Amygdala (tissue), 56 donors: ENCODE measurements at regions not wholly inside any gene's neighbourhood (a gene's known extent, or its start where the extent isn't known, plus 50 kb on each side); places are given as distances from the start of the nearest gene placed in this dataset.
"Not testable (repeated sequence)": the region's sequence is repeated elsewhere in the genome, so short reads cannot be mapped to it uniquely, and the experiment has no call there.

ENCODE experiments used
- DNase-seq, 56 donors: peaks; one replicate each; lab custom pipeline; 2025; lab: John Stamatoyannopoulos, UW

GRCh38 chr17:69669441-69670178 lies 255.1 kb downstream of the MAP2K6 start:
- DNase-seq: no peak

- no peak for DNase-seq
Observed at GRCh38 chr17:69672924-69673323, 258.4 kb downstream of the MAP2K6 start.

- DNase-seq: no peak
Observed at GRCh38 chr17:69677130-69677529, 262.6 kb downstream of the MAP2K6 start.

GRCh38 chr17:69678206-69678605 lies 263.7 kb downstream of the MAP2K6 start:
- no peak for DNase-seq

- no peak for DNase-seq
Observed at GRCh38 chr17:69679829-69680228, 265.3 kb downstream of the MAP2K6 start.

GRCh38 chr17:69684251-69684650 lies 269.8 kb downstream of the MAP2K6 start:
- no peak for DNase-seq

GRCh38 chr17:69685150-69685549 lies 270.7 kb downstream of the MAP2K6 start:
- DNase-seq: not testable (repeated sequence)

GRCh38 chr17:69690531-69690930 lies 276.0 kb downstream of the MAP2K6 start:
- no peak for DNase-seq

- DNase-seq: no peak
Observed at GRCh38 chr17:69692171-69692570, 277.7 kb downstream of the MAP2K6 start.

GRCh38 chr17:69695646-69696045 lies 281.1 kb downstream of the MAP2K6 start:
- no peak for DNase-seq

GRCh38 chr17:69696650-69697049 lies 282.2 kb downstream of the MAP2K6 start:
- no peak for DNase-seq

GRCh38 chr17:69698352-69698751 lies 283.9 kb downstream of the MAP2K6 start:
- not testable (repeated sequence) for DNase-seq

- DNase-seq: no peak
Observed at GRCh38 chr17:69702078-69702477, 287.6 kb downstream of the MAP2K6 start.

GRCh38 chr17:69703751-69704150 lies 289.3 kb downstream of the MAP2K6 start:
- no peak for DNase-seq

- DNase-seq: no peak
Observed at GRCh38 chr17:69704935-69705334, 290.4 kb downstream of the MAP2K6 start.

GRCh38 chr17:69706127-69706526 lies 291.6 kb downstream of the MAP2K6 start:
- DNase-seq: no peak

GRCh38 chr17:69709441-69709840 lies 294.9 kb downstream of the MAP2K6 start:
- DNase-seq: no peak

GRCh38 chr17:69710926-69711325 lies 296.4 kb downstream of the MAP2K6 start:
- DNase-seq: no peak

GRCh38 chr17:69711541-69711940 lies 297.0 kb downstream of the MAP2K6 start:
- DNase-seq: no peak

GRCh38 chr17:69712801-69713311 lies 298.4 kb downstream of the MAP2K6 start:
- no peak for DNase-seq

- no peak for DNase-seq
Observed at GRCh38 chr17:69713815-69714214, 299.3 kb downstream of the MAP2K6 start.

GRCh38 chr17:69714669-69715068 lies 300.2 kb downstream of the MAP2K6 start:
- no peak for DNase-seq

- DNase-seq: no peak
Observed at GRCh38 chr17:69715656-69716055, 301.2 kb downstream of the MAP2K6 start.
